OCI-LY1 (cell line): ENCODE measurements at regions not wholly inside any gene's neighbourhood (a gene's known extent, or its start where the extent isn't known, plus 50 kb on each side); places are given as distances from the start of the nearest gene placed in this dataset.

Experiments used
- CTCF ChIP-seq: fragments of 200-600 bp; sonication (generic), shearing (Covaris generic); IDR thresholded peaks from 2 replicates; pipeline ENCODE4 v1.5.1; 2017; ENCODE audit warnings: mild to moderate bottlenecking, antibody characterized with exemption, low read length, moderate library complexity, mixed read lengths
- EZH2 ChIP-seq: fragments of 200-600 bp; sonication (generic), shearing (Covaris generic); IDR thresholded peaks from 2 replicates; pipeline ENCODE4 v1.8.0; 2017; ENCODE audit warnings: borderline replicate concordance, mixed run types, mild to moderate bottlenecking, antibody characterized with exemption, low read length, moderate library complexity, mixed read lengths

GRCh38 chr16:27700304-27700995 is 150.5 kb downstream of the KATNIP start:
- no peak for TF ChIP-seq CTCF
- TF ChIP-seq EZH2, result no peak
